ENCODE measurements at regions not wholly inside any gene's neighbourhood (a gene's known extent, or its start where the extent isn't known, plus 50 kb on each side); places are given as distances from the start of the nearest gene placed in this dataset.

DNA sequence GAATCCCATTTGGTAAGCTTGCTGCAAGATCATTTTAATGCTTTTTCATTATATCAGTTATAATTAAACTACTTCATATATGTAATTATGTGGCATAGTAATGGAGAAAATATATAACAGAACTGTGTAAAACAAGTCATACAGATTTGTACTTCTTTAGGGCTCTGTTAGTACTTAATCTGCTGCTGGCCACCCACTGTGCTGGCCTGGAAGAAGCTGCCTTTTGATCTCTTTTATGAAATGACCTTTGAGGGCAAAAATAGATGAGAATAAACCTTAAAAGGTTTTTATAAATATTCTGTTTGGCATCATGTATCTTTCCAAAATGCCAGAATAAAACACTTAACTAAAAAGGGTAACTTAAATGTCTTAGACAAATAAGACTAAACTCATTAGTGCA, 262.9 kb downstream of the ZIC1 start:
- TF ChIP-seq, protein P1, sequence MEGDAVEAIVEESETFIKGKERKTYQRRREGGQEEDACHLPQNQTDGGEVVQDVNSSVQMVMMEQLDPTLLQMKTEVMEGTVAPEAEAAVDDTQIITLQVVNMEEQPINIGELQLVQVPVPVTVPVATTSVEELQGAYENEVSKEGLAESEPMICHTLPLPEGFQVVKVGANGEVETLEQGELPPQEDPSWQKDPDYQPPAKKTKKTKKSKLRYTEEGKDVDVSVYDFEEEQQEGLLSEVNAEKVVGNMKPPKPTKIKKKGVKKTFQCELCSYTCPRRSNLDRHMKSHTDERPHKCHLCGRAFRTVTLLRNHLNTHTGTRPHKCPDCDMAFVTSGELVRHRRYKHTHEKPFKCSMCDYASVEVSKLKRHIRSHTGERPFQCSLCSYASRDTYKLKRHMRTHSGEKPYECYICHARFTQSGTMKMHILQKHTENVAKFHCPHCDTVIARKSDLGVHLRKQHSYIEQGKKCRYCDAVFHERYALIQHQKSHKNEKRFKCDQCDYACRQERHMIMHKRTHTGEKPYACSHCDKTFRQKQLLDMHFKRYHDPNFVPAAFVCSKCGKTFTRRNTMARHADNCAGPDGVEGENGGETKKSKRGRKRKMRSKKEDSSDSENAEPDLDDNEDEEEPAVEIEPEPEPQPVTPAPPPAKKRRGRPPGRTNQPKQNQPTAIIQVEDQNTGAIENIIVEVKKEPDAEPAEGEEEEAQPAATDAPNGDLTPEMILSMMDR (IDR thresholded peaks at IDR 0.05) = no peak
- TF ChIP-seq EP300 (IDR thresholded peaks at IDR 0.05) (no peak), POLR2A (IDR thresholded peaks at IDR 0.05) (no peak)
